NCI-H748 treated with DMSO at 0.1 percent for 48 hours (cell line): ENCODE measurements at regions not wholly inside any gene's neighbourhood (a gene's known extent, or its start where the extent isn't known, plus 50 kb on each side); places are given as distances from the start of the nearest gene placed in this dataset.

Source experiments
- DNase-seq: peaks from one replicate; lab custom pipeline; 2025; lab: John Stamatoyannopoulos, UW

DNA sequence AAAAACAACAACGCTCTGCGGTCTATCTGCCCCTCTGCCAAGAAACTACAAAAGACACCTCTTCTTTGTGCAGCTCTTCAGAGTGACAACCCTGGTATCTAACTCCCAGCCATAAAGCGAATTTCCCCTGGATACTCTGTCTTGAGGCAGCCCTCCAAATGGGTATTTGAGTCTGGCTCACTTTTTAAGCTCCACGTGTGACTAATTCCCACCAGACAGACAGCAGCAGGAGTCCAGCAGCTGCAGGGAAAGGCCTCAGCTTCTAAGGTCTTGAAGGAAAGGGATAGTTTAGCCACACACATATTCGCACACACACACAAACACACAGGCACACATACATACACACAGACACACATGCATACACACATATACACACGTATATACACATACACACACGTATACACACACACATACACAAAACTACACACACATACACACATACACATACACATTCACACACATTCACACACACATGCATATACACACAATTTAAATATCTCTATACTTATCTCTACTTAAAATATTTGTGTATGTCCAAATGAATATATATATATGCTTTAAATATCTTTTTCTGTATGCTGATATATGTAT lies 188.8 kb downstream of the TSHZ3 start:
- DNase-seq: no peak

GRCh38 chr19:31154021-31154420 lies 195.2 kb downstream of the TSHZ3 start:
- DNase-seq: no peak

DNA sequence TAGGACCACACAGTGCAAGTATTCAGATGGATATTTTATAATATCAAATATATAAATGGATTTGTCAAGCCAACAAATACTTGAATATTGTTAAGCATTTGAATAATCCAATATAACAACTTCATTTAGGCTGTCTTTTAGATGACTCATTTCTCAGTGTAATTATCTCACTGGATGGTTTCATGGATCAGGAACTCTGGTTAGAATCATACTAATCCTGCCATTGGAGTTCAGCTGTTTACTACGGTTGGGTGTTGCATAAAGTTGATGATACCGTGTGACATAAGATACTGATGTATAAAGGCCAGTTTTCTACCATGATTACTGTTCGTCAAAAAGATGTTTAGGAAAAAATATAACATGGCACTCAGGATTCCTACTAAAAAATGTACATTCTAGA lies 196.3 kb downstream of the TSHZ3 start:
- no peak for DNase-seq

- DNase-seq: no peak
Measured at GRCh38 chr19:31149441-31149941, 199.7 kb downstream of the TSHZ3 start.

GRCh38 chr19:31148671-31149070 lies 200.6 kb downstream of the TSHZ3 start:
- no peak for DNase-seq

DNA sequence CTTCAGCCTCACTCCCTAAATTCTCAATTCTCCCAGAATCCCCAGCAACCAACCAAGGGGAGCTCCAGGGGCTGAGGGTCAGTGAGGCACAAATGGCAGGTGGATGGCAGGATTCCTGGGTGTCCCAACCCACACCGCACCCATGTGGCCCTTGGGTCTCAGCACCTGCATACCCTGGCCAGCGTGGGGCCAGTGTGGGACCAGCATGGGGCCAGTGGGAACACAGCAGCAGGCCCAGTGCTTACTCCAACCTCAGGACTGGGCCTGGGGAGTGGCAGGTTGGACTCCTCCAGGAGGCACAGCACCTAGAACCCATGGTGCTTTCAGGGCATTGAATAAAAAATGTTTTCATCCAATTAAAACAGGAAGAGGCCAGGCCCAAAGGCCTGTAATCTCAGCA lies 202.0 kb downstream of the TSHZ3 start:
- no peak for DNase-seq

DNA sequence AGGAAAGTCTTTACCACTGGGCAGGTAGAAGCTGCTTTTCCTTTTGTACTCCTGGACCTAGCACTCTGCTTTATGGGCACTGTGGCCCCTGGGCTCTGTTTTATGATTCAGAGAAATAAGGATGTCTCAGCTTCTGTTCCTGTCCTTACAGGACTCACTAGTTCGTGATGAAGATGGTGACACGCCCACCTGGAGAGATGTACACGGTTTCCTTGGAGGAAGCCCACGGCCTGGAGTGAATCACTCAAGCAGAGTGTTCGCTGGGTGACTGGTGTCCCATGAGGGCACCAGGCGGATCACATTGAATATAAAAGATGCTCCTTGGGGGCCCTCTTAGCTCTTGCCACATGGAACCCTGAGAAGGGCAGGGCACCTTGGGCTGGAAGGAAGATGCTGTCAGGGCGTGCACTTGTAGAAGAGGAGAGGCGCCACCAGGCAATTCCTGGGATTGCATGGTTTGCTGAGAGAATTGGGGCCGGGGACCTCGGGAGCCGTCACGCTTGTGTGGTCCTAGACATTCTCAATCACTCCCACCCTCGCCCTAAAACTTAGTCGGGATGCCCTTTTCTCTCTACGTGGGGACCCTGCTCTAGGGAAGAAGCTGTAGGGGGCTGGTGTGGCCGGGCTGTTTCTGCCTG lies 202.6 kb downstream of the TSHZ3 start:
- DNase-seq: no peak

GRCh38 chr19:31146015-31146414 lies 203.2 kb downstream of the TSHZ3 start:
- DNase-seq: no peak

DNA sequence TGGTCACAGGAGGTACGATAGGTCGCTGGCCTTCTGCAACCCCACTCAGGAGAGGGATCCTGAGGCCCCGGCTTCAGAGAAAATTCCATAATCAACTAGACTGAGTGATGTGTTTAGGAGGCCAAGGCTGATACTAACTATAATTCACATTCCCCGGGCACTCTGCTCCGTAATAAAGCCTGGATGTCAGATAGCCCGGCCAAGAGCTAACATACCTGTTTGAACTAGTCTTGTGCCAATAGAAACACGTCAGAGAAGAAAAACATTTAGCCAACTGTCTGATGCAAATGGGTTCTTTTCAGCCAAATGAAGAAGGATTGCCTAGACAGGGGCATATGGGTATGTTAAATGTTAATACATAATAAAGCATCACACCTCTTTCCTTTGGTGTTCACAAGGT lies 204.2 kb downstream of the TSHZ3 start:
- DNase-seq: no peak

DNA sequence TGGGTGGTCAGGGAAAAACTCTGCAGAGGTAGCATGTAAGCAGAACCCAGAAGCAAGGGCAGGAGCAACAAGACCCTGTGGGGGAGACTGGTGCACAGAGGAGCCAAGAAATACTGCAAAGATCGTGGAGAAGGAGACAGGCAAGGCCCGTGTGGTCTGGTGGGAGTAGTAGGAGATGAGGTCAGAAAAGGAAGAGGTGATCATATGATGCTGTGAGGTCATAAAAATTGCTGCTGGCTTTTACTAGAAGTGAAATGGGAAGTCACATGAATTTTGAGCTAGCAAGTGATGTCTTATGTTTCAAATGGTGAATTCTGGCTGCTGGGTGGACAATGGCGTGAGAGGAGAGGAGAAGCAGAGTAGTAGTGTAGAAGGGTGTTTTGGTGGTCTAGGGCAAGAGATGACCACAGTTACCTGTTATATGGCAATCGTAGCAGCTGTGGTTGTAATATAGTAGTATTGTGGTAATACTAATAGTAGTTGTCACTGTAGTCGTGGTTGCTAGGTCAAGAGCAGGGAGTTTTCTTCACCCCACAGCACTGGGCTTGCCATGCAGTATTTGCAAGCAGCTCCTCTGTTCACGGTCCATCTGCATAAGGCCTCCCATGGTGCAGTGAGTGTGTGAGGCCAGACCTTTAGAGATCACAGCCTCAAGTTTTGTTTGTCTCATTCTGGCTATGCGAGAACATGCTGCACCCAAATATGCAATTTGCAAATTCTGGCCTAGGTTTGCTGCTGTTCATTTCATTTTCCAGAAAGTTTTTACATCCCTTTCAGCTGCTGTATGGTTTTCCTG lies 205.0 kb downstream of the TSHZ3 start:
- DNase-seq: no peak

DNA sequence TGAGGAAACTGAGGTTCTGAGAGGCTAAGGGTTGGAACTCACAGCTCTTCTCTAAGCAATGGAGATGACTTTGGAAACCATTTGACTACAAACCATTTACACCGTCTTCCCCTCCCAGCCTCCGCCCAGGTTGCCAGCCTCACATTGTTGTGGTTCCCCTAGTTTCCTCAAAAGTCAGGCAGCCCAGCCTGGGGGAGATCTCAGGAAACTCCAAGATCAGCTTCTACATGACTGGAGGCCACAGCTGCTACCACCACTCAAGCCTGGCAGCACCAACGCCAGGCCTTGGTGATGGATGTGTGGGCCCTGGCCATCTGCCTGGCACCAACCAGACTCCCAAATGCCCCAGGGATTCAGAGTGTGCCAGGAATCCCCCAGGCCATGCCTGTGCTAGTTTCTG lies 207.9 kb downstream of the TSHZ3 start:
- no peak for DNase-seq

GRCh38 chr19:31140717-31141116 lies 208.5 kb downstream of the TSHZ3 start:
- DNase-seq: no peak

GRCh38 chr19:31139871-31140505 lies 209.2 kb downstream of the TSHZ3 start:
- no peak for DNase-seq

GRCh38 chr19:31138077-31138476 lies 211.2 kb downstream of the TSHZ3 start:
- no peak for DNase-seq

DNA sequence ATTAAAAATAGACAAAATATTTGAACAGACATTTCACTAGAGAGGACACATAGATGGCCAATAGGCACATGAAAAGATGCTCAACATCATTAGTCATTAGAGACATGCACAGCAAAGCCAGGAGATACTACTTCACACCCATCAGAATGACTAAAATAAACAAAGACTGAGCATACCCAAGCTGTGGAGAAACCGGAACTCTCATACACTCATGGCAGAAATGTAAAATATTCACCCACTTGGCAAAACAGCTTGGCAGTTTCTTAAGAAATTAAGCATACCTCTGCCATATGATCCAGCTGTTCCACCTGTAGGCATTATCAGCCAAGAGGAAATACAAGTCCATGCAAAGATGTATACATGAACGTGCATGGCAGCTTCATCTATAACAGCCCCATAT lies 213.4 kb downstream of the TSHZ3 start:
- DNase-seq: no peak

- DNase-seq: no peak
Measured at GRCh38 chr19:31132753-31133110, 216.5 kb downstream of the TSHZ3 start.

DNA sequence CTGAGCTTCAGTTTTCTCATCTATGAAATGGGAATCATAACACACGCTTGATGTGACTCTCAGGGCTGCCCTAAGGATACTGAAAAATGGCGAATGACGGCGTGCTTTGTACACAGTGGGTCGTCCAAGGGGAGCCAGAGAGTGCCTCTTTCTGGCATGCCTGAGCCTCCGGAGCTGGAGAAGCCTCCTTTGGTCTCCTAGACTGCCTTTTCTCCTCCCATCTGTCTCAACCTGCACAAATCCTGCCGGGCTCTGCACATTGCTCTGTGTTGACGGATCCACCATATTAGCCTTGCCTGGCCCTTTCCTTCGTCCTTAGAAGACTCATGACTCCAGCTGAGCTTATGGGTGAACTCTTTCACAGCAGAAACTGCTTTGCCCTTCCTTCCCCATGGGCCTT lies 220.9 kb downstream of the TSHZ3 start:
- no peak for DNase-seq

- DNase-seq: no peak
Measured at GRCh38 chr19:31127134-31127967, 221.9 kb downstream of the TSHZ3 start.

- no peak for DNase-seq
Measured at GRCh38 chr19:31126236-31126635, 223.0 kb downstream of the TSHZ3 start.

DNA sequence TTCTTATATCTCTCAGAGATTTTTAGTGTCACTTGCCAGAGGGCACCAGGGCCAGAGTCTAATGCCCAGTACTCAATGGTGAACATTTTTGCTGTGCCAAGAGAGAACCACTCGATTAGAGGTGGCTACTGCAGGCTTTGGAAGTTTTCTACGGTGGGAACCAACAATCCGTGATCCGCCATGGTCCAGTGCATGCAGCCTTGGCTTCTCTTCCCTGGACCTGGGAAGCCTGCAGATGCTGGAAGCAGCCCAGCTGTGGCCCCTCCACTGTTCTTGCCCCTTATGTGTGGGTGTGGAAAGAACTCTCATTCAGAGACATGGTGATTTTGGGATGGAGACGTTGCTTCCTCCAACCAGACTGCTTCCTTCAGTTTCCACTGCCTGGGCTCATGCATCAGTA lies 224.2 kb downstream of the TSHZ3 start:
- DNase-seq: no peak

DNA sequence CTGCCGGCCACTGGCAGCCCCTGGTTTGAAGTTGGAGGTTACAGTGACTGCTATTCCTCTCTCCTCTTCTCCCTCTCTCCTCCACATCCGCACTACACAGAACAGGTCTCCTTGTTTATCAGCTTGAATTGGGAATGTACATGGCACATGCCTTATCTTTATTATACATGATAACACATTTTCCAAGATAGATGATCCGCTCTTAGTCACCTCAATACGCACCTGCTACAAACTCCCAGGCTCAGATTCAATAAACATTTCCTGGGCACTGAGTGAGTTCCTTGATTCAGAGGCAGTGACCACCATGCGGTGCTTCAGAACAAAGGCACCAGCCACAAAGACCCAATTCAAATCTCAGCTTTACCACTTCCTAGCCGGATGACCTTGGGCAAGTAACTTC lies 227.7 kb downstream of the TSHZ3 start:
- no peak for DNase-seq

DNA sequence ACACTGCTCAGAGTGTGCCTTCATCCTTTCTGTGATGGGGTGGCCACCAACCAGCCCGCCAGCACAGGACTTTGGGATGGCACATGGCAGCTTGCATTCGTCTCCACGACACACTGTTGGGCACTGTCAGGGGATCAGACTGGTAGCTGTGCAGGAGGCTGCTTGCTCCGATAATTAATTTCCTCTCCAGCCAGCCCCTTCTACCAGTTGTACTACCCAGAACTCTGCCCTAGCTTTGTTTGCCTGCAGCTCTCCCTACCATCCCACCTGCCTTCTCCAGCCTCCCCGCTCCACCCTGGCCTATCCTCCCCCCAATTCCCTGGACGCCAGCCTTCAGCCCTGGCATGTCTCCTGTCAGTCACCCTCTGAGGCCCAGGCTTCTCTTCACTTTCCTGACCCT lies 228.3 kb downstream of the TSHZ3 start:
- no peak for DNase-seq
